ENCODE measurements at regions not wholly inside any gene's neighbourhood (a gene's known extent, or its start where the extent isn't known, plus 50 kb on each side); places are given as distances from the start of the nearest gene placed in this dataset.

GRCh38 chr14:71651228-71651627, 281.0 kb upstream of the RGS6 start:
- no peak for DNase-seq

GRCh38 chr14:71652368-71652767, 279.9 kb upstream of the RGS6 start:
- no peak for DNase-seq

DNA sequence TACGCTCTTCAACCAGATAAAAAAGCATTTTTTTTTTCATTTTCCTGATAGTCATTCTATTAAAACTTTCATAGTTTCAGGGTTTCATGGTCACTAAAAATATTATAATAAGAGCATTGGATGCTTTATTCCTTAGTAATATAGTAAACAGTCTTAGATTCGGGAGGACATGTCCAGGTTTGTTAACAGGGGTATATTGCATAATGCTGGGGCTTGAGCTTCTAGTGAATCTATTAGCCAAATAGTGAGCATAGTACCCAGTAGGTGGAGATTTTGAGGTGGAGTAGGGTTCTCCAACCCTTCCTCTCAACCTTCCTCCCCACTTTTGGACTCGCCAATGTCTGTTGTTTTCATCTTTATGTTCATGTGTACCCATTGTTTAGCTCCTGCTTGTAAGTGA, 277.4 kb upstream of the RGS6 start:
- DNase-seq = no peak

DNA sequence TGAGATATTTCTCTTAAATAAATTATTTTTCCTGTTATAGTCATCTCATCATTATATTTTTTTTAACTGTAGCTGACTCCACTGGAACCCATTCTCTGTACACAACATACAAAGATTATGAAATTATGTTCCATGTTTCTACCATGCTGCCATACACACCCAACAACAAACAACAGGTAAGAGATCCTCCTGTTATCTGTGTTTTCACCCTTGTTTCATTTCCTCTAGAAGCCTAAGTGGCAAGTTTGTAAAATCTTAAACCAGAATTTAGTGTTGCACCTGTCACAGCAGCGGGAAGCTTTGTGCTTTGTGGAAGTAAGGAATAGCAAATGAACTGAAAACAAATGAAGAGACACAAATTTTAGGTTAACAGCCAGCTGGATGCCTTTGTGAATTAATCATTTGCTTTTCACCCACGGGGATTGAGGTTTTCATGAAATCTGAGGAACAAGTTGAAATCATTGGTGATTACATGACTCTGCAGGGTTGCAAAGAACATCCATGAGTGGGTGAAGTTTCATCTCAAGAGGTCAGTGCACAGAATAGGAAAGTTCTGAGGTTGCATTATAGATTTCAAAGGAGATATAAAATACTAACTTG, 273.9 kb upstream of the RGS6 start:
- no peak for DNase-seq

DNA sequence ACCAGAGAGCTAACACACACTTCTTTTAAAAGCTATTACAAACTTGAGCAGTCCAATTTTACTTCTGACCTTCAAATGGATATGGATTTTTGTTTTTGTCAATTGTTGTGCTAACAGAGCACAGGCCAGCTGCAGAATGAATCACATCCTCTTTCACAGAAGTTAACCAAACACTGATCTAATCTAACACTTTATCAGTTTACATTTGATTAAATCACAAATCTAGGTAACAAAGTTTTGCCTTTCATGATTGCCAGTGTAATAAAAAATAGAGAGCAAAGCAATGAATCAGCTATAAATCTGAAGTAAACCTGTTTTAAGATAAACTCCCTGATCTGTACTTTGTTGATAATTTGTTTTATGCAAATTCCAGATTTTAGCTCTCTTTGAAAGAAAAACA, 273.1 kb upstream of the RGS6 start:
- DNase-seq = no peak

DNA sequence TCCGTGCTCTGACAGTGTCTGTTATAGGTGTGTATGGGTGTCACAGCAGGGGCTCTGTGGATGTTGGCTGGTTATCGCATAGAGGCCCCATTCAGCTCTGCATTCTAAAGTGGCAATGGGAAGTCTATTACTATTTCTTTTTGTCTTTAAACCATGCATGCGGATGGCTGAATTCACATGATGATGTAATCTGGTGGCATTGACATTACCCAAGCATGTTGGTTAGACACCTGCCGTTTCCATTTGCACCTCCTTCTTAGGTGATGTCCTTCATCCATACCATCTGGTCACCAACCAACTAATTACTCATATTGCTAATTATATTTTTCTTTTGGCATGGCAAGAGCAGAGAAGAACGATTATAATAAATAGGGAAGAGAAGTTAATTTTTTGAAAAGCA, 270.8 kb upstream of the RGS6 start:
- DNase-seq = no peak

- no peak for DNase-seq
Observed at GRCh38 chr14:71662291-71662790, 269.9 kb upstream of the RGS6 start.

DNA sequence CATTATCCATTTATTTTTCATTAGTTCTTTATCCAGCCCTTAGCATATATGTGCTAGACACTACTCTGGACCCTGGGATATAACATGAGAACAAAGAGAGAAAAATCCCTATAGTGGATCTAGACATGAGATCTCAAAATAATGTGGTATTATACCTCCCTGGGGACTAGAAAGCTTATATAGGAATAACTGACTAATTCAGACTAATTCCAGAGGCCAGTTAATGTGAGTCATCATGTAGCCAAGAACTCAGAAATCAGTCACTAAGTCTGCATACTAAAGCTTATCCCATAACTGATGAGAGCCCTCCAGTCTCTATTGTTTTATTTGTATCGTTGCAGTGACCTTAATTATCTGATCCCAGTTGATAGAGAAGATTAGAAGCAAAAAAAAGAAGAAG, 267.1 kb upstream of the RGS6 start:
- no peak for DNase-seq

DNA sequence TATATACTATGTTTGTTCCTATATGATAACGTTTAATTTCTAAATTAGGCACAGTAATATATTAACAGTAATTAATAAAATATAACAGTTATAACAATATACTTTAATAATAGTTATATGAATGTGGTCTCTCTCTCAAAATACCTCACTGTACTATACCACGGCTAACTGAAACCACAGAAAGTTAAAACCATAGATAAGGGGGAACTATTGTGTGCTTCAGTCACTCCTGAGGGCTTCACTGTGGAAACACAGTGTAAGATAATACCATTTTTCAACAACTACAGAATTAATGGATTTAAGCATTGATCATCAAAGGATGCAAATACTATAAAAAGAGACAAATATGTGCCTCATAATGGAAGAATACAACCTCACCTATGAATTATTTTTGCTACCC, 266.4 kb upstream of the RGS6 start:
- no peak for DNase-seq

DNA sequence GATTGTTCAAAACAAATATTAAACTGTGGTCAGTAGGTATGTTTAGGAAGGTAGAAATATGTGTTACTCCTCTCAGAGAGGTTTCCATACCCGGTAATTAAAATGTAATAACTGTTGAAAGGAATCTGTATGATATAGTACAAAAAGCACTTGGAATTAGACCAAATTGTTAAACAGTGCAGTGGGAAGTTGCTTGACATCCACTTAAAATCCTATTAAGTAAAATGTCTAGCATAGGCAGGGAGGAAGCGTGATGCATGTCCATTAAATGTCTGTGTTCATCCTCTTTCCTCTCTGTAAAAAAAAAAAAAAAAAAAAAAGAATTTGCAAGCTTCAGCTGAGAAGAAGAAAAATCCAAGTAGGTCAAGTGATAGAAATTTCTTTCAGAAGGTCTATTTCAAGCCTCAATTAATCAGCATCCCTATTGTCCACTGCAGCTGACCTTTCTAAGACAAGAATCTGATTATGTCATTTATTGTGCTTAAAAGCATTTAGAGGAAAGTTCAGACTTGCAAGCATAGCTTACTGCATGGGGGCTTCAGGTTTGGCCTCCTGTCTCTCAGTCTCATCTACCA, 265.6 kb upstream of the RGS6 start:
- DNase-seq = no peak

DNA sequence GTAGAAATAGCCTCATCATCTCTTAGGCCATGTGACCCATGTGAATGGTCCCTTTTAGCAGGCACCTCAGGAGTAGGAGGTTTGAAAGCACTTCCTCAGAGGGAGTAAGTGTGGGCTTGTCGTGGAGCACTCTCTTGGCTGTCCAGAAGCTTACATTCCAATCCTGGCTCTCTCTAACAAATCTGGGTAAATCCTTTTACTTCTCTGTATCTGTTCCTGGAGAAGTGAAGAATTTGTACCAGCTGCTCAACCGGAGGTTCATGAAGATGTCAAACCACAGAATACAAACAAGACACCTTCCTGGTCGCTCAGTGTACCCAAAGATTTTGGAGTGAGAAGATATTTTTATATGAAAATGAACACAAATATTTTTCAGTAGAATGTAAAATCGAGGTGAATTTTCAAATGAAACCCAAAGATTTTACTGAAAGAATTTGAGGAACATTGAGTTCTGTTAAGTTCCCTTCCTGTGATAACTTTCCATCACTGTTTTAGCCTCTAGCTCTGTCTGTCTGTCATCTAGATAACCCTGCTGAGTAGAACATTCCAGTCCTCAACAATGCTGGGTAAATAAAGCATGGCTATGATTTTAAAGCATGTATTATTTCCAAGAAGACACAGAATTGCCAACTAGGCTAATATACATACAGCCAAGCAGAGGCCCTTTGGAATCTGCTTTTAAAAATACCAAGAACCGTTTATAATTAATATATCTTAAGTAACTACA, 263.9 kb upstream of the RGS6 start:
- DNase-seq = no peak

DNA sequence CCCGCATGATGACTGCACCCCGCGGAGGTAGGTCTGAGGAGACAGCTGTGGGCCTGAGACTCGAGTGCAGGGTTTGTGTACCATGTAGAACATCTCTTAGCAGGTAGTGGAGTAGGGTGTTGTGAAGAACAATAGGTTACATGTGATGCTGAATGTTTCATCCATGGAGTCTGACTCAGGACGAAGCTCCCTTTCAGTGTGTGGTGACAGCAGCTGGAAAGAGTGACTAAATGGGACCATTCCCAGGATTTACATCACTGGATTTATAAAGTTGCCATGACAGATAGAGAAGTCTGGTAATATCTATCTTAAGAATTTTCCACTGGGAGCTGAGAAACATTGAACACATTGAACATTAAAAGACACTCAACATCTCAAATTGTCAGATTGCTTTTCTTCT, 259.6 kb upstream of the RGS6 start:
- no peak for DNase-seq

- no peak for DNase-seq
Observed at GRCh38 chr14:71675126-71675899, 256.9 kb upstream of the RGS6 start.

DNA sequence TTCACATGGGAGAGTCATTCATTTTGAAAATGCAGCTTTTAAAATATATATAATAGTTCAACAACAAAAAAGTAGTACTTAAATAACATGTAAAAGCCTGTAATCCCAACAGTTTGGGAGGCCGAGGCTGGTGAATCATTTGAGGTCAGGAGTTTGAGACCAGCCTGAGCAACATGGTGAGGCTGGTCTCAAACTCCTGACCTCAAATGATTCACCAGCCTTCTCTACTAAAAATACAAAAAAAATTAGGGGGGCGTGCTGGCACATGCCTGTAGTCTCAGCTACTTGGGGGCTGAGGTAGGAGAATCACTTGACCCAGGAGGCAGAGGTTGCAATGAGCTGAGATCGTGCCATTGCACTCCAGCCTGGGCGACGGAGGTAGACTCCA, 256.3 kb upstream of the RGS6 start:
- no peak for DNase-seq

DNA sequence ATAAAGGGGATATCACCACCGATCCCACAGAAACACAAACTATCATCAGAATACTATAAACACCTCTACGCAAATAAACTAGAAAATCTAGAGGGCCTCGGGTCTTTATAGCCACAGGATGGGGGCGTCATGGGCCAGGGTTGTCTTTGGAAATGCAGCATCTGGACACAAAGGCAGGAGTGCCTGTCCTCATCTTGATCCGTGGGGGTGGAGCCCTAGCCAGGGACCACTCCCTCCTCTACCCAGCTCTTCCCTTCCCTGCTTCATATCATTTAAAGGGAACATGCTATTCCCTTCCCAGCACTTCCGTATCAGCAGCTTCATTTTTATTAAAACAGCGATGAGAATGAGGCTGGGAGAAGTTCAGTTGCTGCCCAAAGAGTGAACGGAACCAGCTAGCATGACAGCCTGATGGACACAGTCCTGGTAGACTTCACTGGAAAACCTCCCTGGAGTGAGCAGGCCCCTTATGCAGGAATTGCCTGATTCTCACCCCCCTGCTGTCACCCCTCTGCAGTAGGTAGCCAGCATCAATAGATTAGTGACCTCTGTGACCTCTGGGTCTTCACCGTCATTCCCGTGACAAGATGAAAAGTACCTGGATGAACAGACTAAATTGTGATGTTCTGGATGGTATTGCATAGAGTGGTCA, 251.4 kb upstream of the RGS6 start:
- no peak for DNase-seq

DNA sequence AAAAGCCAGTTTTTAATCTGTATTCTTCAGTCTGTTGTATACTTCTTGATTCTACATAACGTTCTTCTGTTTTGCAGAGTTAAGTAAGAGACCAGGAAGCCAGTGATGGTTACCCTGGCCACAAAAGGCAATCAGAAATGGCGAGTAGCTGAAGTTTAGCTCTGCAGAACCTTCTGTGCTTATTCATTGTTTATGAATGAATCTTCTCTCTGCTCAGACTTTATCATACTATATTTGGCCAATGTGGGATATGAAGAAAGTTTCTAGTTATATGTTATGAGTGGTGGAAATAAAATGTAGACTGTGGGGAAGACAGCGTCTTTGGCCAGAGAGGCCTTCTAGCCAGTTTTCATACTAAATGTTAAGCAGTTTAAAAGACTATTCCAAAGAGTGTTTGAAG, 249.9 kb upstream of the RGS6 start:
- DNase-seq = no peak

DNA sequence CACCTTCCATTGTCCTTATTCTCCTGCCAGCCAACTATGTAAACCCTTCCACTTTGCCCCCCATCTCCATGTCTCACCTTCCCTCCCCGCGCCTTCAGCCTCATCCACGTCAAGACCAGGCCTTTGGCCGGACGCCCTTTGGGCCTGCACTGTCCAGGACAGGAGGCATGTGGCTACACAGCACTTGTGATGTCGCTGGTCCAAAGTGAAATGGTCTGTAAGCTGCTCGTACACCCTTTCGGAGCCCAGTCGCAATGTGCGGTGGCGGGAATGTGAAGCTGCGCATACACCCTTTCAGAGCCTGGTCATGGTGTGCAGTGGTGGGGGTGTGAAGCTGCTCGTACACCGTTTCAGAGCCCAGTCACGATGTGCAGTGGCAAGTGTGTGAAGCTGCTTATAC, 247.9 kb upstream of the RGS6 start:
- DNase-seq = no peak

DNA sequence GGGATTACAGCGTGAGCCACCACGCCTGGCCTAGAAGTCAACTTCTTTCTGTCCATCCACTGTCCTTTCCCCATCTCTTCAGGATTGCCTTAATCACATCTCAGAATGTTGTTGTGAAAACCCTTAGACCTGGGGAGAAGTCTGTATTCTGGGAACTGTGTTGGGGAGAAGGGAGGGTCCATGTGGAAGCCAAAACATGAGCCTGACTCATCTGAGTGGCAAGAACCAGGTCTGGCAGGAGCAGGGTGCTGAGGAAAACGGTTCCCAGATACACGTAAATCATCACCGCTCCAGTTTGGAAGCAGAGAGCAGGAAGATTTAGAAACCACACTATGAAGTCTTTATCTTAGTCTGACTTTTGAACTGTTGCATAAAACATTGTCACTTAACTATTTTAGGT, 245.6 kb upstream of the RGS6 start:
- no peak for DNase-seq

- no peak for DNase-seq
Observed at GRCh38 chr14:71687166-71687831, 244.9 kb upstream of the RGS6 start.

DNA sequence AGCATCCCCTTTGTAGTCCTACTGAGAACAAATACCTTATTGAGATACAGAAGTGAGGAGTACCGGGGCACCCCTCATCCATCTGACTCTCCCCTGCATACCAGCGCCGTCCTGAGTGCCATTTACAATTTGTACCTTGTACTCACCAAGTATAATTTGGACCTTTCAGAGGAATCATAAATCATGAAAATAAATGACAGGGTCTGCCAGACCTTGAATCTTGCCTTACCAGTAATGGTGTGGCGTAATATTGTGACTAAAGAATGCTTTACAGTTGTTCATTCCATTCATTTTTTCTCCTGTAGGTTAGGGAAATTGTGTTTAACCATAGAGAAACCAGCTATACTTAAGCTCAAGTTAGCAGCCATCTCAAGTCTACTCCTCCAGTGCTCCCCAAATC, 243.7 kb upstream of the RGS6 start:
- DNase-seq = no peak

DNA sequence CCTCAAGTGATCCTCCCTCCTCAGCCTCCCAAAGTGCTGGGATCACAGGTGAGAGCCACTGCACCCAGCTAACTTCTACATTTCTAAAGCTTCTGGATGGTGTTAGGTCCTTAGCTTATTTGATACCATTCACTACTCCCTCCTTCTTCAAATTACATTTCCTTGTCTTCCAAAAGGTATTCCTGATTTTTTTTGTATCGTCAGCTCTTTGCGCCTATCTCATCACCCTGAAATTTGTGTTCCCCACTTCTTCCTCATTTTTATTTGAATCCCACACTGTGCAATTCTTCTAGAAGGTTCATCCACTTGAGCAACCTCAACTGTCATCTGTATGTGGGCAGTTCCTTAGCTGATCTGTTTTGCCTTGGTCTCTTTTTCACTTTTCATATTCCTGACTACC, 241.8 kb upstream of the RGS6 start:
- DNase-seq = no peak

- no peak for DNase-seq
Observed at GRCh38 chr14:71692496-71692895, 239.7 kb upstream of the RGS6 start.

- no peak for DNase-seq
Observed at GRCh38 chr14:71693381-71693780, 238.8 kb upstream of the RGS6 start.
